GM23248 (cell line): ENCODE measurements at regions not wholly inside any gene's neighbourhood (a gene's known extent, or its start where the extent isn't known, plus 50 kb on each side); places are given as distances from the start of the nearest gene placed in this dataset.

ENCODE experiments used
- EZH2 ChIP-seq: fragments of 200-600 bp; sonication (generic); IDR thresholded peaks from 2 replicates; pipeline ENCODE4 v1.6.1; 2018; ENCODE audit warnings: antibody characterized with exemption, mild to moderate bottlenecking; ENCODE audit not compliant: insufficient read depth, poor library complexity, severe bottlenecking
- EZH2phosphoT487 ChIP-seq: fragments of 200-600 bp; sonication (generic); IDR thresholded peaks from 2 replicates; pipeline ENCODE4 v1.6.1; 2018; ENCODE audit warnings: antibody characterized with exemption, moderate library complexity, mild to moderate bottlenecking, low read depth; ENCODE audit not compliant: insufficient read depth

GRCh38 chr16:79893445-79893844 lies 292.9 kb upstream of the MAF start:
- TF ChIP-seq EZH2, result no peak
- TF ChIP-seq EZH2phosphoT487, result no peak
